Gastroesophageal sphincter (tissue), 3 donors: ENCODE measurements at regions not wholly inside any gene's neighbourhood (a gene's known extent, or its start where the extent isn't known, plus 50 kb on each side); places are given as distances from the start of the nearest gene placed in this dataset.

Experiments used
- CTCF ChIP-seq, 4 experiments: fragments of 200-600 bp in 2 of 4; fragments of 450-650 bp in 2 of 4; sonication (generic) in 1 of 4; IDR thresholded peaks; one replicate each; pipeline ENCODE4 v1.5.1; 2017 to 2019; ENCODE audit warnings: antibody characterized with exemption in 4 of 4, mild to moderate bottlenecking in 2 of 4, moderate library complexity in 2 of 4
- EP300 ChIP-seq: sonication (generic); formaldehyde crosslinking; IDR thresholded peaks from one replicate; pipeline ENCODE4 v1.6.1; 2017; ENCODE audit warnings: antibody characterized with exemption, mild to moderate bottlenecking
- POLR2AphosphoS5 ChIP-seq: sonication (generic); formaldehyde crosslinking; IDR thresholded peaks from one replicate; pipeline ENCODE4 v1.6.1; 2017; ENCODE audit warnings: antibody characterized with exemption

DNA sequence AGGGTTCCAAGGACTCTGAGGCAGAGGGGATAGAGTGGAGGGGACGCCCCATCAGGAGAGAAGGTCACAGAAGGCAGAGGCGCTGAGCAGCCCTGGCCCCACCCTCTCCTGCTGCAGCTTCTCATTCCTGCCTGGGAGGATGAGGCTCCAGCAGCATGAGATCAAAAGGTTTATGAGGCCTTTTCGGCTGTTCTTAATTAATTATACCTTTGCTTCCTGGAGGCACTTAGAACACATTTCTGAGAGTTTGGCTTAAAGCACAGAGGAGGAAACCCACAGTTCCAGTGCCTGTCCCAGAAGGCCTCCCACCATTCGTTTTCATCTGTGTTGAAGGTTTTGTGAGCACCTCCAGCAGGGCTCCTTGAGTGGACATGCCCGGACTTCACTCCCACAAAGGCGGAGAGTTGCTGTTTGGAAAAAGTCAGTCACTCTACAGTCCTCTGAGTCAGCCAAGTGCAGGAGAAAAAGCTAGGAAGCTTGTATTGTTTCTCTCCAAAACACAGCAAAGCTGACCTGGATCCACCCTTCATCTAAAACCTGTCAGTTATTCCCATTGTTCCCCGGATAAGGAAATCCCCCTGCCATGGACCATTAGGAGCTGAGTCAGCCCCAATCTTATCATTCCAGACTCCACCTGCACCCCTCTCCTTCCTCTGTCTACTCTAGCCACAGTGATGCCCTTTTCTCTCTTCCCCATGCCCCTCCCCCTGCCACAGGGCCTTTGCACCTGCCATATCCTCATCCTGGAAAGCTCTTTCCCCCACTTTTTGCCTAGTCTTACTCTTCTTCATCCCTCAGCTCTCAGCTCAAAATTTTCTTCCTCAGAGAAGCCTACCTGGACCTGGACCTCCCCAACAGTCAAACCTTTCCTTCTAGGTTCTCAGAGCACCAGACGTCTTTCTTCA lies 276.8 kb downstream of the FBXW7 start:
- no peak for TF ChIP-seq CTCF (IDR thresholded peaks at IDR 0.05)
- TF ChIP-seq EP300, result no peak
- TF ChIP-seq POLR2AphosphoS5, result no peak
